ENCODE measurements at regions not wholly inside any gene's neighbourhood (a gene's known extent, or its start where the extent isn't known, plus 50 kb on each side); places are given as distances from the start of the nearest gene placed in this dataset.

- Histone ChIP-seq H3K4me1 (no peaks in the 10 kb centered on the region), H3K4me3 (no peak overlapping the region), H3K9me3 (no peaks in the 10 kb centered on the region), H3K27me3 (no peaks in the 10 kb centered on the region), H3K36me3 (no peaks in the 10 kb centered on the region), H3K27ac (no peak overlapping the region)
- WGBS, 2 donors (ENCODE audit: low coverage in 1 of 2) = 68 to 88% methylated on average over 2 to 3 of the region's 16 CpGs
- no peak for ATAC-seq
- TF ChIP-seq POLR2A (IDR thresholded peaks at IDR 0.05) (no peak), POLR2AphosphoS5 (IDR thresholded peaks at IDR 0.05) (no peak), CTCF (IDR thresholded peaks at IDR 0.05) (no peak), EP300 (IDR thresholded peaks at IDR 0.05) (no peak)
Measured at GRCh38 chr22:44404341-44405020, 91.7 kb upstream of the SHISAL1 start.

DNA sequence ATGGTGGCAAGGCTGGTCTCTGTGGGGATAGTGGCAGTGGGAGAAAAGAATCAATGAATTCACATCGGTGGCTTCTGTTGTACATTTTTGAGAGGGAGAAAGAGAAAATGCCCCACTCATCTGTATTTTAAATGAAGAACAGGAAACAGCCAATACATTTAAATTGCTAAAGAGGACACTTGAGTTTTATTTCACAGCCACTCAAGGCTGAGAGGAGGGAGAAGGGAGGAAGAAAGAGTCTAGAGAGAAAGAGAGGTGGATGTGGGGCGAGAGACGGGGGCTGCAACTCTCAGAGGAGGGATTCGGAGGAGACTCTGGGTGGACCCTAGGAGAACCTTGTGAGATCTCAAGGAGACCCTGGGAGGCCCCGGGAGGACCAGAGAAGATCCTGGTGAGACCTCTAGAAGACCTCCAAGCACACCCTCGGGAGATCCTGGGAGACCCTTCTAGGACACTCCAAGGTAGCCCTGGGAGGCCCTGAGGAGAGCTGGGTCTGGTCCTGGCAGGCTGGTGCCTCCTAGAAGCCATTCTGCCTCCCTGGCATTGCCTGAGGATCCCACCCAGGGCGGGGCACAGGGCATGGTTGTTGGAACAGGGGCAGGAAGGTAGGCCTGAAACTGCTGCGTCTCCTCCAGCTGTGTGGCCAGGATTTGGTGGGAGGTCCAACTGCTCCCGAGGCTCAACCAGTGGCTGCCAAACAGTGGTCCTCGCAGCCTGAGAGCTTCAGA is 91.0 kb upstream of the SHISAL1 start:
- H3K27ac ChIP-seq = no peak overlapping the region
- no peak for ATAC-seq
- TF ChIP-seq EP300 (IDR thresholded peaks at IDR 0.05) (no peak), POLR2AphosphoS5 (IDR thresholded peaks at IDR 0.05) (no peak), CTCF (IDR thresholded peaks at IDR 0.05) (no peak), POLR2A (IDR thresholded peaks at IDR 0.05) (no peak)
- no peaks in the 10 kb centered on the region for H3K9me3 ChIP-seq
- H3K36me3 ChIP-seq = no peaks in the 10 kb centered on the region
- no peak overlapping the region for H3K4me3 ChIP-seq
- H3K27me3 ChIP-seq = no peaks in the 10 kb centered on the region
- no peaks in the 10 kb centered on the region for H3K4me1 ChIP-seq
- 80 to 88% methylated on average over 1 to 6 of the region's 10 CpGs for WGBS, 2 donors (ENCODE audit: low coverage in 1 of 2)

DNA sequence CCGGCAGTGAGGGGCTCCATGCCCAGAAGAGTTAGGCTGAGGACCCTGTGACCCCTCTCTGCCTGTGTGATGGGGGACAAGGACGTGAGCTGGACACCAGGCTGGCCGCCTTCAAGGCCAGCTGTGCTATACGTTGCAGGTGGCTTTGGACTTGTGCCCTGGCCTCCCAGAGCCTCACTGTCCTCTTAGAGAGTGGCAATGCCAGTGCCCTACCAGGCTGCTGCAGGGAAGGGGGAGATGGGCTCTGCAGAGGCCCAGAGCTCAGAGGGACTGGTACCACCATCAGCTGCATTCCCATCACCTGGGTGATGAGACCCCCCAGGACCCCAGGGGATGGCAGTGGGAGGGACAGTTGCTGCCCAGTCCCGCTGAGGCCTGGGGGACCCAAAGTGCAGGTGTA is 90.4 kb upstream of the SHISAL1 start:
- H3K4me3 ChIP-seq = no peak overlapping the region
- TF ChIP-seq POLR2AphosphoS5 (IDR thresholded peaks at IDR 0.05) = no peak
- no peak for TF ChIP-seq POLR2A (IDR thresholded peaks at IDR 0.05)
- TF ChIP-seq EP300 (IDR thresholded peaks at IDR 0.05) = no peak
- no peak for TF ChIP-seq CTCF (IDR thresholded peaks at IDR 0.05)
- no peaks in the 10 kb centered on the region for H3K9me3 ChIP-seq
- no peaks in the 10 kb centered on the region for H3K4me1 ChIP-seq
- H3K36me3 ChIP-seq = no peaks in the 10 kb centered on the region
- H3K27ac ChIP-seq = no peak overlapping the region
- 100% methylated on average over 3 of the region's 5 CpGs; no CpG with 5 or more reads in 1 of the 2 donors for WGBS, 2 donors (ENCODE audit: low coverage in 1 of 2)
- no peak for ATAC-seq
- H3K27me3 ChIP-seq = no peaks in the 10 kb centered on the region

DNA sequence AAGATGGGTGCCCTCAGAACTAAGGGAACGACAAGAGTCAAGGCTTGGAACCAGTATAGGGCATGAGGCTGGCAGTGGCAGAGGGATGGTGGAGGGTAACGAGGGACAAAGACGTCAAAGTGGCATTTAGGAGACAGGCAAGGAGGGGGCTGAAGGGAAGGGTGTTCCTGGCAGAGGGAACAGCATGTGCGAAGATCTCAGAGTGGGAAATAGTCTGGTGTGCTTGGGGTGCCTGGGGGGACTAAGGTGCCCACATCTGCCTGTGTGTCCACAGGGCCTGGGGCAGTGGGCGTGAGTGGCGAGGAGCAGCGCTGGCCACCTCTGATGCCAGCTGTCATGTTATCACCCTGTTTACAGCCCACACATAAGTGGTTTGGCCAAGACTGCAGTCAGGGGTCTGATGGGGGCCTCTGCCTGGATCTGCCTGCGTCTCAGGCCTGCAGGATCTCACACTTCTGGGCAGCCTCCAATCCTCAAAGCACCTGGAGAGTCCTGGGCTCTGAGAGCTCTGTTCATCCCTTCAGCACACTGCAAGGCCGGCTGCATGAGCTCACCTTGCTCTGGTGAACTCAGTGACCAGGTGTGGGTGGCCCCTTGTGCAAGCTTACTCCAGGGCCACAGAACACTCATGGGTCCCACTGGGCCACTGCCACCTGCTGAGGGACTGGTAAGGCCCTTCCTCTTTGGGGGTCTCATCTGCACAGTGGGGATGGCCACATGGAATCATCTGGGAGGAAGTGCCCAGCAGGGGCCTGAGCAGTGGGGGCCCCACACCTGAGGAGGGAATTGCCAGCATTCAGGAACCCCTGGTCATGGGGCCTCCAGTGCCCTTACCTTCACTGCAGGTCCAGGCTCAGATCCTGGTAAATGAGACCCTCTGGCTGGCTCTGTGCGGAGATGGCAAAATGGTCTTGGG is 89.7 kb upstream of the SHISAL1 start:
- no peak for ATAC-seq
- Histone ChIP-seq H3K27me3 (no peaks in the 10 kb centered on the region), H3K4me3 (no peak overlapping the region), H3K4me1 (no peaks in the 10 kb centered on the region), H3K9me3 (no peaks in the 10 kb centered on the region), H3K27ac (no peak overlapping the region), H3K36me3 (no peaks in the 10 kb centered on the region)
- WGBS, 2 donors (ENCODE audit: low coverage in 1 of 2) = 94 to 98% methylated on average over 4 to 8 of the region's 10 CpGs
- TF ChIP-seq POLR2AphosphoS5 (IDR thresholded peaks at IDR 0.05) (no peak), POLR2A (IDR thresholded peaks at IDR 0.05) (no peak), CTCF (IDR thresholded peaks at IDR 0.05) (no peak), EP300 (IDR thresholded peaks at IDR 0.05) (no peak)

Measured in gastroesophageal sphincter (tissue), 4 donors.